ENCODE measurements at regions not wholly inside any gene's neighbourhood (a gene's known extent, or its start where the extent isn't known, plus 50 kb on each side); places are given as distances from the start of the nearest gene placed in this dataset.

- DNase-seq = no peak
Measured at GRCh38 chr9:89748831-89749499, 144.2 kb downstream of the GADD45G start.

GRCh38 chr9:89749500-89750116 is 144.8 kb downstream of the GADD45G start:
- DNase-seq = no peak

GRCh38 chr9:89750117-89750791 is 145.4 kb downstream of the GADD45G start:
- no peak for DNase-seq

GRCh38 chr9:89751079-89751825 is 146.4 kb downstream of the GADD45G start:
- DNase-seq = no peak

GRCh38 chr9:89752154-89752553 is 147.3 kb downstream of the GADD45G start:
- no peak for DNase-seq

GRCh38 chr9:89753472-89754055 is 148.8 kb downstream of the GADD45G start:
- no peak for DNase-seq

GRCh38 chr9:89754193-89754592 is 149.4 kb downstream of the GADD45G start:
- DNase-seq = no peak

- no peak for DNase-seq
Measured at GRCh38 chr9:89755821-89756220, 151.0 kb downstream of the GADD45G start.

GRCh38 chr9:89756891-89757537 is 152.2 kb downstream of the GADD45G start:
- DNase-seq = no peak

GRCh38 chr9:89757776-89758528 is 153.1 kb downstream of the GADD45G start:
- no peak for DNase-seq

GRCh38 chr9:89759572-89759971 is 154.8 kb downstream of the GADD45G start:
- no peak for DNase-seq

GRCh38 chr9:89760123-89760522 is 155.3 kb downstream of the GADD45G start:
- DNase-seq = no peak

GRCh38 chr9:89764217-89764616 is 159.4 kb downstream of the GADD45G start:
- no peak for DNase-seq

- no peak for DNase-seq
Measured at GRCh38 chr9:89765211-89765946, 160.6 kb downstream of the GADD45G start.

- no peak for DNase-seq
Measured at GRCh38 chr9:89766991-89767390, 162.2 kb downstream of the GADD45G start.

- DNase-seq = no peak
Measured at GRCh38 chr9:89768051-89768450, 163.2 kb downstream of the GADD45G start.

GRCh38 chr9:89768650-89769071 is 163.8 kb downstream of the GADD45G start:
- no peak for DNase-seq

GRCh38 chr9:89770531-89771174 is 165.8 kb downstream of the GADD45G start:
- no peak for DNase-seq

- no peak for DNase-seq
Measured at GRCh38 chr9:89771205-89771604, 166.4 kb downstream of the GADD45G start.

GRCh38 chr9:89773170-89773569 is 168.4 kb downstream of the GADD45G start:
- DNase-seq = no peak
